ENCODE measurements at regions not wholly inside any gene's neighbourhood (a gene's known extent, or its start where the extent isn't known, plus 50 kb on each side); places are given as distances from the start of the nearest gene placed in this dataset.

- no peak for TF ChIP-seq DPF2 (IDR thresholded peaks at IDR 0.05)
- Histone ChIP-seq H3K27ac (ENCODE audit: control insufficient read depth, insufficient read depth) (no peak overlapping the region), H3K79me2 (ENCODE audit: control insufficient read depth, insufficient read depth, low read length) (no peaks in the 10 kb centered on the region), H4K20me1 (ENCODE audit: control insufficient read depth, insufficient read depth) (no peaks in the 10 kb centered on the region), H3K4me3 (no peak overlapping the region), H2AFZ (ENCODE audit: control insufficient read depth, low read depth, low read length) (no peak overlapping the region), H3K27me3 (replicated peaks in 1 of 2; ENCODE audit: control insufficient read depth in 2 of 2, insufficient read depth in 2 of 2, low read length in 1 of 2) (no peaks in the 10 kb centered on the region), H3K9ac (ENCODE audit: control insufficient read depth, insufficient read depth, low read length) (no peak overlapping the region), H3K9me3 (replicated peaks; ENCODE audit: control insufficient read depth, insufficient read depth, low read length) (no peaks in the 10 kb centered on the region), H3K36me3 (ENCODE audit: control insufficient read depth in 2 of 2, insufficient read depth in 2 of 2, low read length in 1 of 2) (no peaks in the 10 kb centered on the region), H3K4me2 (ENCODE audit: control insufficient read depth, insufficient read depth) (no peak overlapping the region), H3K4me1 (ENCODE audit: control insufficient read depth, insufficient read depth, low read length) (no peaks in the 10 kb centered on the region)
- intact Hi-C loops (cut with micrococcal nuclease; ENCODE audit: unreplicated experiment): no loop called here
- FAIRE-seq: no peak
- ChIA-PET SMC1A (ENCODE audit: uncharacterized antibody, unreplicated experiment) (no interaction called here), CTCF (no interaction called here), RAD21 (ENCODE audit: unreplicated experiment) (no interaction called here), POLR2A (no interaction called here)
- no peak for ATAC-seq
- no TSS peak for BruUV-seq (replicated peaks)
- DNase-seq (ENCODE audit: low read depth, low spot score): no peak
- in situ Hi-C loops (cut with MboI): no loop called here
- 19% methylated on average over 8 of the region's 8 CpGs for WGBS (ENCODE audit: insufficient coverage, insufficient replicate concordance, low lambda C conversion rate, missing lambda C conversion rate)
Observed at GRCh38 chr20:2230726-2231488, 64.9 kb upstream of the TGM3 start.

GRCh38 chr20:2231701-2232100, 64.1 kb upstream of the TGM3 start:
- DNase-seq (ENCODE audit: low read depth, low spot score) (no peak), FAIRE-seq (no peak), ATAC-seq (no peak)
- no peak overlapping the region for H3K27ac ChIP-seq (ENCODE audit: control insufficient read depth, insufficient read depth)
- ChIA-PET SMC1A (ENCODE audit: uncharacterized antibody, unreplicated experiment) (no interaction called here), POLR2A (no interaction called here), RAD21 (ENCODE audit: unreplicated experiment) (no interaction called here), CTCF (no interaction called here)
- H3K4me2 ChIP-seq (ENCODE audit: control insufficient read depth, insufficient read depth): no peak overlapping the region
- no peak overlapping the region for H3K4me3 ChIP-seq
- H3K27me3 ChIP-seq (replicated peaks in 1 of 2; ENCODE audit: control insufficient read depth in 2 of 2, insufficient read depth in 2 of 2, low read length in 1 of 2): no peaks in the 10 kb centered on the region
- H2AFZ ChIP-seq (ENCODE audit: control insufficient read depth, low read depth, low read length): no peak overlapping the region
- no TSS peak for BruUV-seq (replicated peaks)
- H3K4me1 ChIP-seq (ENCODE audit: control insufficient read depth, insufficient read depth, low read length): no peaks in the 10 kb centered on the region
- H4K20me1 ChIP-seq (ENCODE audit: control insufficient read depth, insufficient read depth): no peaks in the 10 kb centered on the region
- 58% methylated on average over 7 of the region's 7 CpGs for WGBS (ENCODE audit: insufficient coverage, insufficient replicate concordance, low lambda C conversion rate, missing lambda C conversion rate)
- TF ChIP-seq NFYB (IDR thresholded peaks at IDR 0.05; ENCODE audit: insufficient read depth, low read depth, low read length) (no peak), HDAC2 (IDR thresholded peaks at IDR 0.05) (no peak), MYB (IDR thresholded peaks at IDR 0.05; ENCODE audit: borderline replicate concordance, low read depth, low read length) (no peak), ASH2L (IDR thresholded peaks at IDR 0.05; ENCODE audit: borderline replicate concordance, low read depth) (no peak), ZBTB33 (IDR thresholded peaks at IDR 0.05) (no peak), RBBP5 (conservative IDR thresholded peaks at IDR 0.05) (no peak), BCLAF1 (IDR thresholded peaks at IDR 0.05) (no peak), JUND (IDR thresholded peaks at IDR 0.05; ENCODE audit: low read depth, low read length) (no peak), TCF12 (IDR thresholded peaks at IDR 0.05; ENCODE audit: low read depth, low read length) (no peak), PAX8 (IDR thresholded peaks at IDR 0.05) (no peak), CREM (IDR thresholded peaks at IDR 0.05; ENCODE audit: low read depth) (no peak)
- no peak overlapping the region for H3K9ac ChIP-seq (ENCODE audit: control insufficient read depth, insufficient read depth, low read length)
- in situ Hi-C loops (cut with MboI) (no loop called here), intact Hi-C loops (cut with micrococcal nuclease; ENCODE audit: unreplicated experiment) (no loop called here)
- H3K79me2 ChIP-seq (ENCODE audit: control insufficient read depth, insufficient read depth, low read length): no peaks in the 10 kb centered on the region
- H3K9me3 ChIP-seq (replicated peaks; ENCODE audit: control insufficient read depth, insufficient read depth, low read length): no peaks in the 10 kb centered on the region
- no peaks in the 10 kb centered on the region for H3K36me3 ChIP-seq (ENCODE audit: control insufficient read depth in 2 of 2, insufficient read depth in 2 of 2, low read length in 1 of 2)

Measured in GM12878 (cell line).